H9 (cell line): ENCODE measurements at regions not wholly inside any gene's neighbourhood (a gene's known extent, or its start where the extent isn't known, plus 50 kb on each side); places are given as distances from the start of the nearest gene placed in this dataset.

ENCODE experiments used
- DNase-seq: peaks from one replicate; pipeline ENCODE4 v3.0.0-alpha.2; 2017
- H2AFZ ChIP-seq: one replicate; pipeline ENCODE4 v1.6.1; 2013; ENCODE audit warnings: mild to moderate bottlenecking, low read length, control low read depth, moderate library complexity
- H2AK5ac ChIP-seq: 2 replicates; pipeline ENCODE4 v1.6.1; 2013; ENCODE audit warnings: low read length, control low read depth, mixed read lengths; ENCODE audit not compliant: insufficient read length
- H2BK120ac ChIP-seq: one replicate; pipeline ENCODE4 v1.6.1; 2013; ENCODE audit warnings: low read depth, mild to moderate bottlenecking, low read length, control low read depth, inconsistent platforms; ENCODE audit not compliant: poor library complexity, severe bottlenecking
- H2BK12ac ChIP-seq: 2 replicates; pipeline ENCODE4 v1.6.1; 2013; ENCODE audit warnings: low read length, control low read depth, mixed read lengths, low read depth; ENCODE audit not compliant: insufficient read length
- H2BK15ac ChIP-seq: 2 replicates; pipeline ENCODE4 v1.6.1; 2013; ENCODE audit warnings: low read depth, low read length, control low read depth
- H2BK20ac ChIP-seq: one replicate; pipeline ENCODE4 v1.6.1; 2013; ENCODE audit warnings: low read depth, mild to moderate bottlenecking, low read length, control low read depth, inconsistent platforms; ENCODE audit not compliant: poor library complexity, severe bottlenecking
- H2BK5ac ChIP-seq: 2 replicates; pipeline ENCODE4 v1.6.1; 2013; ENCODE audit warnings: low read length, control low read depth, mixed read lengths; ENCODE audit not compliant: insufficient read length
- H3K14ac ChIP-seq: 2 replicates; pipeline ENCODE4 v1.6.1; 2013; ENCODE audit warnings: low read length, control low read depth; ENCODE audit not compliant: insufficient read depth
- H3K18ac ChIP-seq: 2 replicates; pipeline ENCODE4 v1.6.1; 2013; ENCODE audit warnings: low read depth, mild to moderate bottlenecking, mixed read lengths, low read length, control low read depth; ENCODE audit not compliant: insufficient read length
- H3K23ac ChIP-seq: 2 replicates; pipeline ENCODE4 v1.6.1; 2013; ENCODE audit warnings: low read length, control low read depth, mixed read lengths, low read depth; ENCODE audit not compliant: insufficient read length
- H3K23me2 ChIP-seq: 2 replicates; pipeline ENCODE4 v1.6.1; 2013; ENCODE audit warnings: low read depth, mild to moderate bottlenecking, mixed read lengths, low read length, control low read depth; ENCODE audit not compliant: insufficient read length, poor library complexity, severe bottlenecking
- H3K27ac ChIP-seq: 2 replicates; pipeline ENCODE4 v1.5.1; 2013; ENCODE audit warnings: low read length, control low read depth, mixed read lengths, low read depth; ENCODE audit not compliant: insufficient read length
- H3K27me3 ChIP-seq: 2 replicates; pipeline ENCODE4 v1.6.1; 2013; ENCODE audit warnings: low read length, control low read depth, inconsistent platforms; ENCODE audit not compliant: insufficient read depth
- H3K4ac ChIP-seq: 2 replicates; pipeline ENCODE4 v1.6.1; 2013; ENCODE audit warnings: low read depth, mild to moderate bottlenecking, control low read depth, inconsistent platforms, low read length, moderate library complexity
- H3K4me1 ChIP-seq: 2 replicates; pipeline ENCODE4 v1.6.1; 2013; ENCODE audit warnings: low read length, control low read depth, inconsistent platforms; ENCODE audit not compliant: insufficient read depth
- H3K4me2 ChIP-seq: 2 replicates; pipeline ENCODE4 v1.6.1; 2013; ENCODE audit warnings: low read length, control low read depth, mixed read lengths; ENCODE audit not compliant: insufficient read length, insufficient read depth
- H3K56ac ChIP-seq: 2 replicates; pipeline ENCODE4 v1.6.1; 2013; ENCODE audit warnings: low read depth, mild to moderate bottlenecking, mixed read lengths, low read length, control low read depth; ENCODE audit not compliant: insufficient read length
- H3K79me1 ChIP-seq: 2 replicates; pipeline ENCODE4 v1.6.1; 2013; ENCODE audit warnings: low read depth, mild to moderate bottlenecking, moderate library complexity, low read length, control low read depth, inconsistent platforms; ENCODE audit not compliant: insufficient read depth, poor library complexity, severe bottlenecking
- H3K79me2 ChIP-seq: 2 replicates; pipeline ENCODE4 v1.6.1; 2013; ENCODE audit warnings: low read length, control low read depth, inconsistent platforms; ENCODE audit not compliant: insufficient read depth
- H3K9ac ChIP-seq: 2 replicates; pipeline ENCODE4 v1.6.1; 2013; ENCODE audit warnings: low read length, control low read depth, mixed read lengths; ENCODE audit not compliant: insufficient read length; ENCODE audit errors: extremely low read depth
- H3K9me3 ChIP-seq: one replicate; pipeline ENCODE4 v1.6.1; 2013; ENCODE audit warnings: low read depth, low read length, inconsistent platforms; ENCODE audit not compliant: control insufficient read depth
- H3T11ph ChIP-seq: one replicate; pipeline ENCODE4 v1.6.1; 2013; ENCODE audit warnings: mild to moderate bottlenecking, low read length, control low read depth, inconsistent platforms
- H4K20me1 ChIP-seq: one replicate; pipeline ENCODE4 v1.6.1; 2013; ENCODE audit not compliant: control insufficient read depth, insufficient read length, insufficient read depth
- H4K5ac ChIP-seq: 2 replicates; pipeline ENCODE4 v1.6.1; 2013; ENCODE audit warnings: low read depth, mild to moderate bottlenecking, mixed read lengths, low read length, control low read depth; ENCODE audit not compliant: insufficient read length
- H4K8ac ChIP-seq: replicated peaks from 2 replicates; pipeline ENCODE4 v1.6.1; 2013; ENCODE audit warnings: low read length, control low read depth, mixed read lengths, low read depth; ENCODE audit not compliant: insufficient read length
- H4K91ac ChIP-seq: 2 replicates; pipeline ENCODE4 v1.6.1; 2013; ENCODE audit warnings: low read depth, mild to moderate bottlenecking, moderate library complexity, mixed read lengths, low read length, control low read depth; ENCODE audit not compliant: insufficient read length
- H3K27ac Mint-ChIP-seq, 3 experiments: 2 replicates in 2 of 3; 3 replicates in 1 of 3; pipeline ENCODE4 v1.8.0; 2020 to 2021; ENCODE audit warnings: mixed read lengths in 3 of 3, mild to moderate bottlenecking in 1 of 3, moderate library complexity in 1 of 3
- H3K27me3 Mint-ChIP-seq: 2 replicates; pipeline ENCODE4 v1.8.0; 2021; ENCODE audit warnings: low read depth, mild to moderate bottlenecking, moderate library complexity, mixed read lengths
- H3K36me3 Mint-ChIP-seq, 3 experiments: 2 replicates in 2 of 3; 3 replicates in 1 of 3; pipeline ENCODE4 v1.8.0; 2020 to 2021; ENCODE audit warnings: low read depth in 3 of 3, mixed read lengths in 3 of 3; ENCODE audit not compliant: insufficient read depth in 1 of 3
- H3K4me1 Mint-ChIP-seq, 2 experiments: 2 replicates each; pipeline ENCODE4 v1.8.0; 2020; ENCODE audit warnings: mixed read lengths in 2 of 2
- H3K4me3 Mint-ChIP-seq, 2 experiments: 2 replicates in 1 of 2; 3 replicates in 1 of 2; pipeline ENCODE4 v1.8.0; 2020 to 2021; ENCODE audit warnings: mild to moderate bottlenecking in 2 of 2, mixed read lengths in 2 of 2, moderate library complexity in 1 of 2
- H3K9me3 Mint-ChIP-seq, 2 experiments: 2 replicates in 1 of 2; 3 replicates in 1 of 2; pipeline ENCODE4 v1.8.0; 2020; ENCODE audit warnings: mild to moderate bottlenecking in 2 of 2, mixed read lengths in 2 of 2, moderate library complexity in 1 of 2
- CTCF ChIP-seq: fragments of 200-600 bp; sonication (generic); conservative IDR thresholded peaks from 3 replicates; pipeline ENCODE4 v1.8.0; 2021; ENCODE audit warnings: antibody characterized with exemption, mild to moderate bottlenecking
- WGBS: extraction: QIAGEN DNeasy Blood & Tissue Kit; methylation state at CpG from one replicate; pipeline ENCODE4 v1.1.7; 2013; ENCODE audit warnings: missing lambda C conversion rate, low lambda C conversion rate, mixed read lengths; ENCODE audit not compliant: insufficient read length; ENCODE audit errors: extremely low coverage; 5-methylcytosine and 5-hydroxymethylcytosine counted together

- H3T11ph ChIP-seq: no peak overlapping the region
- no peak overlapping the region for H2BK120ac ChIP-seq
- H3K9me3 ChIP-seq: no peaks in the 10 kb centered on the region
- no peaks in the 10 kb centered on the region for H4K20me1 ChIP-seq
- Mint-ChIP-seq H3K9me3 (no peaks in the 10 kb centered on the region), H3K4me1 (no peaks in the 10 kb centered on the region), H3K36me3 (no peaks in the 10 kb centered on the region), H3K27me3 (peaks cover 11% of the 10 kb centered on the region), H3K27ac (no peak overlapping the region), H3K4me3 (no peak overlapping the region)
- no peaks in the 10 kb centered on the region for H3K23me2 ChIP-seq
- DNase-seq: no peak
- no peak overlapping the region for H2BK15ac ChIP-seq
- H3K56ac ChIP-seq: no peak overlapping the region
- no peaks in the 10 kb centered on the region for H3K79me1 ChIP-seq
- WGBS: no CpG with 5 or more reads among the region's 3 CpGs
- H2AK5ac ChIP-seq: no peak overlapping the region
- no peak overlapping the region for H2AFZ ChIP-seq
- no peak overlapping the region for H3K9ac ChIP-seq
- H3K4me1 ChIP-seq: no peaks in the 10 kb centered on the region
- no peak overlapping the region for H3K4me2 ChIP-seq
- H4K91ac ChIP-seq: no peak overlapping the region
- H3K14ac ChIP-seq: no peak overlapping the region
- H4K8ac ChIP-seq: no peak overlapping the region
- no peak overlapping the region for H3K23ac ChIP-seq
- no peak overlapping the region for H2BK20ac ChIP-seq
- no peak overlapping the region for H2BK12ac ChIP-seq
- H3K18ac ChIP-seq: no peak overlapping the region
- no peaks in the 10 kb centered on the region for H3K79me2 ChIP-seq
- H3K27ac ChIP-seq: no peak overlapping the region
- no peaks in the 10 kb centered on the region for H3K27me3 ChIP-seq
- TF ChIP-seq CTCF: no peak
- no peak overlapping the region for H2BK5ac ChIP-seq
- H4K5ac ChIP-seq: no peak overlapping the region
- H3K4ac ChIP-seq: no peak overlapping the region
Measured at GRCh38 chr16:55401046-55401445, 77.0 kb downstream of the IRX6 start.
